GM18868 (cell line): ENCODE measurements at regions not wholly inside any gene's neighbourhood (a gene's known extent, or its start where the extent isn't known, plus 50 kb on each side); places are given as distances from the start of the nearest gene placed in this dataset.
A peak's percentile ranks its signal among the peaks of the same experiment; 100 is the strongest.
"Not testable (repeated sequence)": the region's sequence is repeated elsewhere in the genome, so short reads cannot be mapped to it uniquely, and the experiment has no call there.

Source experiments
- ATAC-seq: cut with Tn5 transposase; IDR thresholded peaks from one replicate; pipeline ENCODE4 v1.9.1; 2021; ENCODE audit warnings: mild to moderate bottlenecking, moderate library complexity; ENCODE audit not compliant: unreplicated experiment

- no peak for ATAC-seq
These were observed 127.3 kb downstream of the TENT5A start for GRCh38 chr6:81625216-81625615.

- no peak for ATAC-seq
These were observed 128.0 kb downstream of the TENT5A start for GRCh38 chr6:81624453-81624852.

DNA sequence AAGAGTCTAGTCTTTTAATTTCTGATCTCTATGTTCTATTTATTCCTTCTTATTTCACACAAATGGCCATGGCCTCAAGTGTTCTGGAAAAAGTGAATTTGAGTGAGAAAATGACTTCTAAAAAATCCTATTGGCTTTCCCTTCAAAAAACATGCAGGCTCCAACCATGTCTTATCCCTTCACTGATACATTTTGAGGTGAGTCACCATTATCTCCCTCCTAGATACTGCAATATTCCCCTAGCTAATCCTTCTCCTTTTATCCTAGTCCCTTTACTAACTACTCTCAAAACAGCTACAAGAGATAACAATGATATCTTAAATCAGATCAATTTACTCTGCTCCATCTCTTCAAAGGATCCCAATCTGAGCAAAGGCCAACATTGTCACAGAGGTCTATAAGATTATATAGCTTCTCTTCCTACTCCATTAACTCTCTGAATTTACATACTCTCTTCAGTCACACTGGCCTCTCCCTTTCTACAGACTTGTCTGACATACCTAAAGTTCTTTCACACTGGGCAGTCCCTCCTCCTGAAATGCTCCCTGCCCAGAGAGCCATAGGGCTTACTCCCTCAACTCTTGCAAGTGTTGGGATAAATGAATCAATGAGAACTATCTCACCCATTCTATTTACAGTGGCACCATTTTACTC lies 129.2 kb downstream of the TENT5A start:
- ATAC-seq, result no peak

- no peak for ATAC-seq
These were observed 130.6 kb downstream of the TENT5A start for GRCh38 chr6:81621816-81622395.

GRCh38 chr6:81614292-81614691 lies 138.2 kb downstream of the TENT5A start:
- ATAC-seq, result no peak

- no peak for ATAC-seq
These were observed 138.9 kb downstream of the TENT5A start for GRCh38 chr6:81613606-81614005.

- no peak for ATAC-seq
These were observed 140.3 kb downstream of the TENT5A start for GRCh38 chr6:81612136-81612535.

DNA sequence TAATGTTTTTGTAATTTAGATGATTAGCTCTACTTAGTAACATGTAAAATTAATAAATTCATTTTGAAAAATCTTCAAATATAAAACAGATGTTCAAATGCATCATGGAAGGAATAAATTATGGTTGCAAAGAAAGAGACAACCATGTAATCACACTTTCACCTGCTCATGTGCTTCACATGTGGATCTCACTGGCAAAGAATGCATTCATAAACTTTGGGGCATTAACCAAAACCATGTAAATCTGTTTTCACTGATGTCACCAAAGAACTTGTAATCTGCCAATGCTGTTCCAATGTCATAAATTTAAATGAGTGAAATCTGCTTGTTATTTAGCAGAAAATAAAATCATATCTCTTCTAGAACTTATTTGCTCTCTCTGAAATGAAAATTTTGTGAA lies 142.7 kb downstream of the TENT5A start:
- no peak for ATAC-seq

DNA sequence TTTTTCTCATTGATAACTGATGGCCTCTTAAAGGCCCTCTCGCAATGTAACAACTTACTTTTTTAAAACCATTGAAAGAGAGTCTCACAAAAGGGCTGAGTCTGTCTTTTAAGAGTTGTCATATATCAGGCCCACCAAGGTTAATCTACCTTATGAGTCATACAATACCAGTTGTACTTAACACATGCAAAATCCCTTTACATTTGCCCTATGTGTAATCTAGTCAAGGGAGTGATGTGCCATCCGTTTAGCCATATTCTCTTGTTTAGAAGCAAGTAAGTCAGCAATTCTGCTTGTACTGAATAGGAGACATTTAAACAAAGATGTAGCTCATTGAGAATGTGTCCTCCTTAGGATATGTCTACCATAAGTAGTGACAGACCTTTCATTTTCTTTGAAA lies 143.7 kb downstream of the TENT5A start:
- ATAC-seq, result no peak

DNA sequence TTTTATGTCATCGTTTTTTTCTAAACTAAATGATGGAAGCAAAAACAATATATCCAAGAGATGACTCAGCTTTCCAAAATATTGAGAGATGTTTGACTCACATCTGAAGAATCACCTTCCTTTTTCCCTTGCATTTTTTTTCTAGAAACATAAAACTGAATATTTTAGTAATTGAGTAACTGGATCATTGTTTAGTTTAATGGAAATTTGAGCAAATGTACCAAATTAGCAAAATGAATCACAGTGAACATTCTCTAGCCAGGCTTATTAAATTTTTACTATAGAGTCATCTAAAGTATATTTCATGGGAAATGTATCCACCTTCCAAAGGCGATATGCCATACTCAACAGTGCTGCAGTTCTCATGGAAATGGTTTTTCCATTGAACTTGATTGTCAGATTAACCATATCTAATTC lies 145.5 kb downstream of the TENT5A start:
- ATAC-seq, result no peak

GRCh38 chr6:81605526-81605925 lies 147.0 kb downstream of the TENT5A start:
- ATAC-seq, result no peak

DNA sequence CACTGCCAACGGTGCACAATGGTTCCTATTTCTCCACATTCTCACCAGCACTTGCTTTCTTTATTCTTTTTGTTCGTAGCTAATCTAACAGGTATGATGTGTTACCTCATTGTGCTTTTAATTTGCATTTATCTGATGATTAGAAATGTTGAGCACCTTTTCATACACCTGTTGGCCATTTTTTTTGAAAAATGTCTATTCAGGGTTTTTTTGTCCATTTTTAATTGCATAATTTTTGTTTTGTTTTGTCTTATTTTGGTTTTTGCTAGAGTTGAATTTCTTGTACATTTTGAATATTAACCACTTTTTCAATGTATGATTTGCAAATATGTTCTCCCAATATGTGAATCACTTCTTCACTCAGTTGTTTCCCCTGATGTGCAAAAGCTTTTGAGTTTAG lies 150.6 kb downstream of the TENT5A start:
- ATAC-seq, result no peak

- ATAC-seq, result not testable (repeated sequence)
These were observed 152.0 kb downstream of the TENT5A start for GRCh38 chr6:81600488-81600887.

DNA sequence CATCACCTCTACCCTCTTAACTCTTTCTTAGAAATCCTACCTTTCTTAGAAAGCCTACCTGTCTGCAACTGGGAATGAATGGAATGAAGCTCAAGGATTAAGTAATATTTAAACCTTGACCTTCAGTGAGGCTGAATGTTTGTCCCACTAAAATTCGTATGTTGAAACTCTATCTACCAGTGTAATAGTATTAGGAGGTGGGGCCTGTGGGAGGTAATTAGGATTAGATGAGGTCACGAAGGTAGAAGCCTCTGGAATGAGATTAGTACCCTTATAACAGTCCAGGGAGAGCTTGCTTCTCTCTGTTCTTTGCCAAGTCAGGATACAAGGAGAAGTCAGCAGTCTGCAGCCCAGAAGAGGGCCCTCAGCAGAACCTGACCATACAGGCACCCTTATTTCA lies 158.0 kb downstream of the TENT5A start:
- no peak for ATAC-seq

GRCh38 chr6:81590314-81590691 lies 162.2 kb downstream of the TENT5A start:
- no peak for ATAC-seq

DNA sequence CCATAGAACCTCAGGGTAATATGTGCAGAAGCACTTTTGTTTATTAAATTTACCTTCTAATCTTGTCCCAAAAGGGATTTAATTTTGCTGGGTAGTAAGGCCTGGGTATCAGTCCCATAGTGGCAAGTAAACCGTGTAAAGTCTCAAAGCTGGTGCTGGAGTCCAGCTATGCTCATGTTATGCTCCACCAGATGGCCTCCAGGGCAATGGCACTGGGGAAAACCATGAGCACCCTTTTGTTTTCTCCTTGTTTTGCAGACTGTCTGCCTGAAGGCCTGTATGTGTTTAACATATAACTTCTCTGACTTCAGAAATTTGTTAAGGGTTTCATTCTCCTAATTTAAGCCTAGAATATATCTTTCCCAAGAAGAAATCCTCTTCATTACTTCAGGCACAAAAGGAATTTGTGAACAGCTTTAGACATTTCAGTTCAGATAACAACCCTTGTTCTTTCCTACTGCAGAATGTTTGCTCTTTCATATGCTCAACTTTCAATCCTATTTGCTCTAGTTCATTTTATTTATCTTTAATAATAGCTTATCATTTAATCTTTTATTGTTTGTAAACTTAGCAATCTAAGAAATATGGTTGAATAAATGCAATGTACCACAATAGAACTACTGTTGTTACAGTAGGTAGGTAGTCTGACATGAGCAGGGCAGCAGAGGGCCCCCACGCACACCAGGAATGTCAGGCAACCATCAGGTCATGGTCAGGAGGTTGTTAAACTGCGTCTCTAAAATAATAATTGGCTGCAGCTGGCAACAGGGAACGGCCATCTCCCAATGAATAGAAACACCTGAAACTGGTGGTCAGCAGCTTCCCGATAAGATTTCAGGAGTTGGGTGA lies 162.8 kb downstream of the TENT5A start:
- no peak for ATAC-seq

- peak; percentile 66 for ATAC-seq
These were observed 166.8 kb downstream of the TENT5A start for GRCh38 chr6:81585686-81586085.

- not testable (repeated sequence) for ATAC-seq
These were observed 168.3 kb downstream of the TENT5A start for GRCh38 chr6:81584156-81584555.

DNA sequence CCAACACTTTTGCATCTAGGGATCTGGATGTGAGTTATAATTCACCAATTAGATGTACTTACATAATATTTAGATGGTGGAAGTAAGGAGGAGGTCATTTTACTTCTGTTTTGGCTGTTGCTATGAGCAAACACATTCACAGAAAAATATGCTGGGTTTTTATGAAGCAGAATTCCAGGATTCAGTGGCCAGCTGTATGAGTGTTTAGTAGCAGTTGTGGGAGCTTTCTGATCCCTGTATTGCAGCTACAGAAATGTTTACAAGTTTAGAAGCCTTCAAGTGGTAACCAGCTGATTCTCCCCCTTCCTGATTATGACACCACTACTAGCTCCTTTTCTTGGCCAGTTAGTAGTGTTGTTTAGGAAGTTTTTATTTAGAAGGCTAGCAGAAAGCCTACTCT lies 177.0 kb downstream of the TENT5A start:
- ATAC-seq, result no peak

DNA sequence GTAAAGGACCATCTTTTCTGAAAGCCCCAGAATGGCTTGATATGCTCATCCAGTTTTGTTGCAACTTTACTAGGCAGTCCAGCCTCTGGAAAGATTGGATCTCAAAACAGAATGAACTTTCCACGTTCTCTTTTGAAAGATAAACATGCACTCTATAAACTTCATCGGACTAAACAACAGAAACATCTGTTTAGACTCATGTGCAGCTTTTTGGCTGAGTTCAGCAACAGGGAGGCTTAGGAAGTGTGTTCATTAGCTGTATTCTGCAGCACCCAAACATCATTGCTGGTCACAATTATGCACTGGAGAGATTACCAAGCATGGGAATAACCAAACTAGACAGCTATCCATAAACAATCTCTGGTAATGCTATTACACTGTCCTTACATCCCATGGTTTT lies 180.5 kb downstream of the TENT5A start:
- no peak for ATAC-seq

GRCh38 chr6:81570681-81571080 lies 181.8 kb downstream of the TENT5A start:
- no peak for ATAC-seq

DNA sequence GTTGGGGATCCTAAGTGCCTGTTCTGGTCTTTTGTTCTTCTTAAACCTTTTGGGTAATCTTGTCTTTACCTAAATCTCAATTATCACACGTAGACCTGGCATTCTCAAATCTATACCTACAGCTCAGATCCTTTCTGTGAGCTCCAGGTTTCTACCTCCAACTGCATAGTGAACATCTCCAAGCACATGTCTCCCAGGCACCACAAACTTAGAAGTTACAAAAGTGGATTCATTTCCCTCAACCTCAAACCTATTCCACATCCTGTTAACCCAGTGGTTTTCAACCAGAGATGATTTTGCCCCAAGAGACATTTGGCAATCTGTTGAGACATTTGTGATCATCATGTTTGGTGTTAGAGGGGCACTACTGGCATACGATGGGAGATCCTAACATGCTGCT lies 183.5 kb downstream of the TENT5A start:
- ATAC-seq, result no peak
